ENCODE measurements at regions not wholly inside any gene's neighbourhood (a gene's known extent, or its start where the extent isn't known, plus 50 kb on each side); places are given as distances from the start of the nearest gene placed in this dataset.

- H4K20me1 ChIP-seq (ENCODE audit: control insufficient read depth, insufficient read depth, low read length, poor library complexity, severe bottlenecking) = no peaks in the 10 kb centered on the region
- DNase-seq (no peak), ATAC-seq (ENCODE audit: low read depth) (no peak)
- H3K27me3 ChIP-seq (replicated peaks in 1 of 4; ENCODE audit: control extremely low read depth in 1 of 4, control insufficient read depth in 3 of 4, insufficient read depth in 4 of 4, low read length in 3 of 4) = no peaks in the 10 kb centered on the region
- Mint-ChIP-seq H3K9me3 (ENCODE audit: insufficient read depth) (no peaks in the 10 kb centered on the region), H3K4me3 (no peak overlapping the region), H3K4me1 (no peaks in the 10 kb centered on the region), H3K27ac (no peak overlapping the region), H3K27me3 (peaks cover 8% of the 10 kb centered on the region)
- 88% methylated on average over 3 of the region's 13 CpGs for WGBS (ENCODE audit: insufficient coverage)
- H3K79me2 ChIP-seq (ENCODE audit: control insufficient read depth, insufficient read depth, low read length) = no peaks in the 10 kb centered on the region
- no peaks in the 10 kb centered on the region for H3K36me3 ChIP-seq (replicated peaks in 1 of 2; ENCODE audit: control extremely low read depth in 1 of 2, control insufficient read depth in 1 of 2, extremely low read depth in 1 of 2, insufficient read depth in 2 of 2, low read length in 1 of 2)
- peaks cover 0 to 3% (median 0%) of the 10 kb centered on the region in 3 donors for H3K9me3 ChIP-seq (ENCODE audit: control extremely low read depth in 1 of 3, control insufficient read depth in 2 of 3, insufficient read depth in 1 of 3, low read length in 2 of 3)
- H3K27ac ChIP-seq (ENCODE audit: low read length in 2 of 2) = no peak overlapping the region
- no peak overlapping the region for H2AFZ ChIP-seq (ENCODE audit: insufficient read depth, low read depth, low read length, poor library complexity, severe bottlenecking)
- no peak overlapping the region for H3K4me3 ChIP-seq (ENCODE audit: control extremely low read depth in 1 of 5, extremely low read depth in 1 of 5, insufficient read depth in 1 of 5, low read depth in 2 of 5, low read length in 4 of 5)
- H3K4me2 ChIP-seq (replicated peaks; ENCODE audit: low read depth, low read length, poor library complexity, severe bottlenecking) = no peak overlapping the region
- ChIA-PET POLR2A (no interaction called here), CTCF (no interaction called here)
- H3K4me1 ChIP-seq (ENCODE audit: control insufficient read depth in 2 of 2, insufficient read depth in 2 of 2, low read length in 2 of 2) = no peaks in the 10 kb centered on the region
- H3K9ac ChIP-seq (ENCODE audit: low read length) = no peak overlapping the region
- intact Hi-C loops (cut with micrococcal nuclease) = no loop called here
- TF ChIP-seq EZH2 (IDR thresholded peaks at IDR 0.05; ENCODE audit: borderline replicate concordance, insufficient read depth, low read depth, low read length, poor library complexity, severe bottlenecking) = no peak
- TF ChIP-seq, protein P1, sequence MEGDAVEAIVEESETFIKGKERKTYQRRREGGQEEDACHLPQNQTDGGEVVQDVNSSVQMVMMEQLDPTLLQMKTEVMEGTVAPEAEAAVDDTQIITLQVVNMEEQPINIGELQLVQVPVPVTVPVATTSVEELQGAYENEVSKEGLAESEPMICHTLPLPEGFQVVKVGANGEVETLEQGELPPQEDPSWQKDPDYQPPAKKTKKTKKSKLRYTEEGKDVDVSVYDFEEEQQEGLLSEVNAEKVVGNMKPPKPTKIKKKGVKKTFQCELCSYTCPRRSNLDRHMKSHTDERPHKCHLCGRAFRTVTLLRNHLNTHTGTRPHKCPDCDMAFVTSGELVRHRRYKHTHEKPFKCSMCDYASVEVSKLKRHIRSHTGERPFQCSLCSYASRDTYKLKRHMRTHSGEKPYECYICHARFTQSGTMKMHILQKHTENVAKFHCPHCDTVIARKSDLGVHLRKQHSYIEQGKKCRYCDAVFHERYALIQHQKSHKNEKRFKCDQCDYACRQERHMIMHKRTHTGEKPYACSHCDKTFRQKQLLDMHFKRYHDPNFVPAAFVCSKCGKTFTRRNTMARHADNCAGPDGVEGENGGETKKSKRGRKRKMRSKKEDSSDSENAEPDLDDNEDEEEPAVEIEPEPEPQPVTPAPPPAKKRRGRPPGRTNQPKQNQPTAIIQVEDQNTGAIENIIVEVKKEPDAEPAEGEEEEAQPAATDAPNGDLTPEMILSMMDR (IDR thresholded peaks at IDR 0.05) = no peak
Observed at GRCh38 chr2:120840795-120841487, 105.3 kb downstream of the GLI2 start.

DNA sequence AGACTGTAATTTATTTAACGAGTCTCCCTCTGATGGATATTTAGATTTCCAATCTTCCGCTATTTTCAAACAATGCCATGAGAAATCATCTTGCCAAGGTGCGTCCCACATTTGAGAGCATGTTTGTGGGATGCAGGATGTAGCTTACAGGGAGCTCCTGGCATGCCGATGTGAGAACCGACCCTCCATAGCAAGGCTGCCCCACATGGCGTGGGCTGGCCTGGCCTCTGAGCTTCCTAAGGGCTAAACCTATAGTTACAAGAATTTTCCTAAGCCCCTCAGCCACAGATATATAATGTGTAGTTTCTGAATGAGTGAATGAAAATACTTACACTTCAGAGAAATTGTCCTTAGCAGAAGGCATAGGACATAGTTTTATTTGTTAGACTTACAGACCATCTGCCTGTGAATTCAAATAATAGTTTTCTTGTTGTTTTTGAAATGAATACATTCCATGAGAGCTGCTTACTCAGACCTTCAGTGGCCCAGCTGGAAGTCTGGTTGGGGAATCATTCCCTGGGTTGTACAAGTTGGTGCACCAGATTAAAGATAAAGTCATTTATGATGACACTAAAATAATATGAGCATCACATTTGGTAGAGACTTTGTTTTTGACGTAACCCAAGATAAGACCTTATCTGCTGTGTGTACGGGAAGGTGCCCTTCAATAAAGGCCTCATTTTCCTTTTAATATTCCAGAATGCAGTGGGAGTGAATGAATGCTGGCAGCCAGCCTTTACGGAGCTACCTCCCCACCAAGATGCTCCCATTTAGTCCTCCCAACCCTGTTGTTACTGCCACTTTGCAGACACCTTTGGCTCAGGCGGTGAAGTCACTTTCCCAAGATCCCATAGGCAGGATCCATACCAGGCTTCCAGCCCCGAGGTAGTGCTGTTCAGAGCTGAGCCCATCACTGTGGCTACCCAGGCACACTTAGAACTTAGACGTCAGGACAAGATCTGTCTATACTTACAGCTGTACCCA, 107.1 kb downstream of the GLI2 start:
- Mint-ChIP-seq H3K4me3 (no peak overlapping the region), H3K27ac (no peak overlapping the region), H3K27me3 (peaks cover 8% of the 10 kb centered on the region), H3K9me3 (ENCODE audit: insufficient read depth) (no peaks in the 10 kb centered on the region), H3K4me1 (no peaks in the 10 kb centered on the region)
- Histone ChIP-seq H4K20me1 (ENCODE audit: control insufficient read depth, insufficient read depth, low read length, poor library complexity, severe bottlenecking) (no peaks in the 10 kb centered on the region), H3K79me2 (ENCODE audit: control insufficient read depth, insufficient read depth, low read length) (no peaks in the 10 kb centered on the region), H3K27ac (ENCODE audit: low read length in 2 of 2) (no peak overlapping the region), H3K27me3 (replicated peaks in 1 of 4; ENCODE audit: control extremely low read depth in 1 of 4, control insufficient read depth in 3 of 4, insufficient read depth in 4 of 4, low read length in 3 of 4) (no peaks in the 10 kb centered on the region), H3K36me3 (replicated peaks in 1 of 2; ENCODE audit: control extremely low read depth in 1 of 2, control insufficient read depth in 1 of 2, extremely low read depth in 1 of 2, insufficient read depth in 2 of 2, low read length in 1 of 2) (no peaks in the 10 kb centered on the region), H3K4me1 (ENCODE audit: control insufficient read depth in 2 of 2, insufficient read depth in 2 of 2, low read length in 2 of 2) (no peaks in the 10 kb centered on the region), H3K4me3 (ENCODE audit: control extremely low read depth in 1 of 5, extremely low read depth in 1 of 5, insufficient read depth in 1 of 5, low read depth in 2 of 5, low read length in 4 of 5) (no peak overlapping the region), H3K9ac (ENCODE audit: low read length) (no peak overlapping the region), H3K4me2 (replicated peaks; ENCODE audit: low read depth, low read length, poor library complexity, severe bottlenecking) (no peak overlapping the region), H2AFZ (ENCODE audit: insufficient read depth, low read depth, low read length, poor library complexity, severe bottlenecking) (no peak overlapping the region), H3K9me3 (ENCODE audit: control extremely low read depth in 1 of 3, control insufficient read depth in 2 of 3, insufficient read depth in 1 of 3, low read length in 2 of 3) (peaks cover 0 to 8% (median 0%) of the 10 kb centered on the region in 3 donors)
- ATAC-seq (ENCODE audit: low read depth) = no peak
- DNase-seq = no peak
- intact Hi-C loops (cut with micrococcal nuclease) = no loop called here
- 87% methylated on average over 5 of the region's 12 CpGs for WGBS (ENCODE audit: insufficient coverage)
- POLR2A ChIA-PET = no interaction called here
- CTCF ChIA-PET = no interaction called here
- TF ChIP-seq, protein P1 (IDR thresholded peaks at IDR 0.05) = no peak
- no peak for TF ChIP-seq EZH2 (IDR thresholded peaks at IDR 0.05; ENCODE audit: borderline replicate concordance, insufficient read depth, low read depth, low read length, poor library complexity, severe bottlenecking)

Measured in B cell (primary cell).